Liver (tissue), 8 donors: ENCODE measurements at regions not wholly inside any gene's neighbourhood (a gene's known extent, or its start where the extent isn't known, plus 50 kb on each side); places are given as distances from the start of the nearest gene placed in this dataset.

Experiments
- DNase-seq: peaks from one replicate; pipeline ENCODE4 v3.0.0-alpha.2; 2017; ENCODE audit warnings: low spot score
- H3K27ac ChIP-seq, 2 donors: one replicate each; pipeline ENCODE4 v1.7.0; 2013; ENCODE audit warnings: inconsistent platforms in 2 of 2, low read length in 2 of 2, control low read depth in 1 of 2, low read depth in 1 of 2, mild to moderate bottlenecking in 1 of 2
- H3K27me3 ChIP-seq, 4 donors: one replicate each; pipeline versions ENCODE4 v1.6.1 to v1.7.0; 2013; ENCODE audit warnings: low read length in 3 of 4, inconsistent platforms in 1 of 4, mild to moderate bottlenecking in 1 of 4, moderate library complexity in 1 of 4; ENCODE audit not compliant: control insufficient read depth in 4 of 4, insufficient read depth in 4 of 4
- H3K36me3 ChIP-seq, 4 donors: one replicate each; pipeline versions ENCODE4 v1.6.1 to v1.7.0; 2013; ENCODE audit warnings: low read length in 3 of 4, mild to moderate bottlenecking in 3 of 4, low read depth in 1 of 4, moderate library complexity in 1 of 4; ENCODE audit not compliant: control insufficient read depth in 4 of 4, insufficient read depth in 3 of 4
- H3K4me1 ChIP-seq, 4 donors: one replicate each; pipeline versions ENCODE4 v1.6.1 to v1.7.0; 2013; ENCODE audit warnings: low read length in 3 of 4, mild to moderate bottlenecking in 3 of 4, moderate library complexity in 1 of 4; ENCODE audit not compliant: control insufficient read depth in 4 of 4, insufficient read depth in 4 of 4
- H3K4me3 ChIP-seq, 3 donors: one replicate each; pipeline versions ENCODE4 v1.6.1 to v1.7.0; 2013; ENCODE audit warnings: low read length in 3 of 3, control low read depth in 1 of 3, low read depth in 1 of 3, mild to moderate bottlenecking in 1 of 3
- H3K9ac ChIP-seq, 2 donors: one replicate each; pipeline ENCODE4 v1.7.0; 2013; ENCODE audit warnings: low read length in 2 of 2, mild to moderate bottlenecking in 2 of 2, moderate library complexity in 2 of 2, control low read depth in 1 of 2, low read depth in 1 of 2
- H3K9me3 ChIP-seq, 4 donors: one replicate each; pipeline versions ENCODE4 v1.6.1 to v1.7.0; 2013; ENCODE audit warnings: low read length in 3 of 4; ENCODE audit not compliant: control insufficient read depth in 4 of 4
- EGR1 ChIP-seq, 2 donors: IDR thresholded peaks; 2 replicates each; pipeline ENCODE4 v1.6.1; 2016 to 2018; ENCODE audit warnings: antibody characterized with exemption in 2 of 2, low read depth in 2 of 2
- FOXA1 ChIP-seq: IDR thresholded peaks from 2 replicates; pipeline ENCODE4 v1.6.1; 2016; ENCODE audit warnings: antibody characterized with exemption
- FOXA2 ChIP-seq: IDR thresholded peaks from 2 replicates; pipeline ENCODE4 v1.6.1; 2016; ENCODE audit warnings: antibody characterized with exemption
- GABPA ChIP-seq, 2 donors: IDR thresholded peaks in 1 of 2; conservative IDR thresholded peaks in 1 of 2; 2 replicates each; pipeline ENCODE4 v1.6.1; 2016; ENCODE audit warnings: antibody characterized with exemption in 2 of 2, mild to moderate bottlenecking in 1 of 2, moderate library complexity in 1 of 2
- HNF4A ChIP-seq, 2 donors: conservative IDR thresholded peaks; 2 replicates each; pipeline ENCODE4 v1.6.1; 2016; ENCODE audit warnings: antibody characterized with exemption in 2 of 2, mild to moderate bottlenecking in 2 of 2
- HNF4G ChIP-seq: IDR thresholded peaks from 2 replicates; pipeline ENCODE4 v1.6.1; 2016; ENCODE audit warnings: antibody characterized with exemption
- JUND ChIP-seq, 2 donors: IDR thresholded peaks; 2 replicates each; pipeline ENCODE4 v1.6.1; 2016; ENCODE audit warnings: antibody characterized with exemption in 2 of 2
- NR2F2 ChIP-seq: IDR thresholded peaks from 2 replicates; pipeline ENCODE4 v1.6.1; 2016; ENCODE audit warnings: antibody characterized with exemption
- RAD21 ChIP-seq, 2 donors: IDR thresholded peaks; 2 replicates each; pipeline ENCODE4 v1.6.1; 2016; ENCODE audit warnings: antibody characterized with exemption in 2 of 2, mild to moderate bottlenecking in 2 of 2
- RXRA ChIP-seq, 2 donors: IDR thresholded peaks; 2 replicates each; pipeline ENCODE4 v1.6.1; 2017 to 2018; ENCODE audit warnings: antibody characterized with exemption in 2 of 2, mild to moderate bottlenecking in 1 of 2
- SP1 ChIP-seq: IDR thresholded peaks from 2 replicates; pipeline ENCODE4 v1.6.1; 2018; ENCODE audit warnings: antibody characterized with exemption, mild to moderate bottlenecking
- TAF1 ChIP-seq: conservative IDR thresholded peaks from 2 replicates; pipeline ENCODE4 v1.6.1; 2016; ENCODE audit warnings: antibody characterized with exemption, mild to moderate bottlenecking
- YY1 ChIP-seq: IDR thresholded peaks from 2 replicates; pipeline ENCODE4 v1.6.1; 2016; ENCODE audit warnings: antibody characterized with exemption, mild to moderate bottlenecking
- WGBS: extraction: QIAGEN DNeasy Blood & Tissue Kit; methylation state at CpG from one replicate; pipeline ENCODE4 v1.1.7; 2013; 5-methylcytosine and 5-hydroxymethylcytosine counted together
- TF ChIP-seq, protein P1 (sequence below): fragments of 150-350 bp; IDR thresholded peaks from 2 replicates; pipeline ENCODE4 v1.5.1; 2017; ENCODE audit warnings: improper control_type of control experiment, low read depth, low read length; ENCODE audit not compliant: missing input control
- TF ChIP-seq, protein P2 (sequence below): IDR thresholded peaks from 2 replicates; pipeline ENCODE4 v1.6.1; 2016; ENCODE audit warnings: antibody characterized with exemption
- TF ChIP-seq, protein P3 (sequence below): IDR thresholded peaks from 2 replicates; pipeline ENCODE4 v1.6.1; 2016; ENCODE audit warnings: antibody characterized with exemption
- TF ChIP-seq, protein P4 (sequence below): IDR thresholded peaks from 2 replicates; pipeline ENCODE4 v1.6.1; 2016; ENCODE audit warnings: antibody characterized with exemption, mild to moderate bottlenecking
- TF ChIP-seq, protein P5 (sequence below): IDR thresholded peaks from 2 replicates; pipeline ENCODE4 v1.6.1; 2016; ENCODE audit warnings: antibody characterized with exemption
- donor health status: healthy.
- donor health status: healthy.
- donor health status: healthy.
- donor health status: healthy.
- donor health status: healthy.

DNA sequence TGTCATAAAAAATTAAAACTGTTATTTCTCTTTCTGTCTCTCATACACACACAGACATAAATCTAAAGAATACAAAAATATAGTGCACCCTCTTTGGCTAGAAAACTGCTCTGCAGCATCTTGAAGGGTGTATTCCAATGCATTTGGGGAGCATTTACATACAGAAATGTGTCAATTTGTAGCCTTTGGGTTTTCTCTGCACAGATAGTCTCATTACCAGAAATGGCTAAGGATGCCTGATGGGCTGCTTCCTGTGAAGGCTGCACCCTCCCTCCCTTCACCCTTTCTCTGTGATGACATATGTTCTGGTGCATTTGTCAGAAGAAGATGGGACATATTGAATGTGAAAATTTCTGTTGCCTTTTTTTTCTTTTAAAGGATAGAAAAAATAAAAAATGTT, 1239.3 kb downstream of the CDH11 start:
- no peaks in the 10 kb centered on the region for H3K36me3 ChIP-seq
- no peak for TF ChIP-seq GABPA (IDR thresholded peaks at IDR 0.05 in 1 of 2, conservative IDR thresholded peaks at IDR 0.05 in 1 of 2)
- TF ChIP-seq NR2F2: no peak
- TF ChIP-seq, protein P1, sequence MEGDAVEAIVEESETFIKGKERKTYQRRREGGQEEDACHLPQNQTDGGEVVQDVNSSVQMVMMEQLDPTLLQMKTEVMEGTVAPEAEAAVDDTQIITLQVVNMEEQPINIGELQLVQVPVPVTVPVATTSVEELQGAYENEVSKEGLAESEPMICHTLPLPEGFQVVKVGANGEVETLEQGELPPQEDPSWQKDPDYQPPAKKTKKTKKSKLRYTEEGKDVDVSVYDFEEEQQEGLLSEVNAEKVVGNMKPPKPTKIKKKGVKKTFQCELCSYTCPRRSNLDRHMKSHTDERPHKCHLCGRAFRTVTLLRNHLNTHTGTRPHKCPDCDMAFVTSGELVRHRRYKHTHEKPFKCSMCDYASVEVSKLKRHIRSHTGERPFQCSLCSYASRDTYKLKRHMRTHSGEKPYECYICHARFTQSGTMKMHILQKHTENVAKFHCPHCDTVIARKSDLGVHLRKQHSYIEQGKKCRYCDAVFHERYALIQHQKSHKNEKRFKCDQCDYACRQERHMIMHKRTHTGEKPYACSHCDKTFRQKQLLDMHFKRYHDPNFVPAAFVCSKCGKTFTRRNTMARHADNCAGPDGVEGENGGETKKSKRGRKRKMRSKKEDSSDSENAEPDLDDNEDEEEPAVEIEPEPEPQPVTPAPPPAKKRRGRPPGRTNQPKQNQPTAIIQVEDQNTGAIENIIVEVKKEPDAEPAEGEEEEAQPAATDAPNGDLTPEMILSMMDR: no peak
- TF ChIP-seq, protein P2, sequence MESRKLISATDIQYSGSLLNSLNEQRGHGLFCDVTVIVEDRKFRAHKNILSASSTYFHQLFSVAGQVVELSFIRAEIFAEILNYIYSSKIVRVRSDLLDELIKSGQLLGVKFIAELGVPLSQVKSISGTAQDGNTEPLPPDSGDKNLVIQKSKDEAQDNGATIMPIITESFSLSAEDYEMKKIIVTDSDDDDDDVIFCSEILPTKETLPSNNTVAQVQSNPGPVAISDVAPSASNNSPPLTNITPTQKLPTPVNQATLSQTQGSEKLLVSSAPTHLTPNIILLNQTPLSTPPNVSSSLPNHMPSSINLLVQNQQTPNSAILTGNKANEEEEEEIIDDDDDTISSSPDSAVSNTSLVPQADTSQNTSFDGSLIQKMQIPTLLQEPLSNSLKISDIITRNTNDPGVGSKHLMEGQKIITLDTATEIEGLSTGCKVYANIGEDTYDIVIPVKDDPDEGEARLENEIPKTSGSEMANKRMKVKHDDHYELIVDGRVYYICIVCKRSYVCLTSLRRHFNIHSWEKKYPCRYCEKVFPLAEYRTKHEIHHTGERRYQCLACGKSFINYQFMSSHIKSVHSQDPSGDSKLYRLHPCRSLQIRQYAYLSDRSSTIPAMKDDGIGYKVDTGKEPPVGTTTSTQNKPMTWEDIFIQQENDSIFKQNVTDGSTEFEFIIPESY: no peak
- no peak for TF ChIP-seq YY1
- TF ChIP-seq, protein P3, sequence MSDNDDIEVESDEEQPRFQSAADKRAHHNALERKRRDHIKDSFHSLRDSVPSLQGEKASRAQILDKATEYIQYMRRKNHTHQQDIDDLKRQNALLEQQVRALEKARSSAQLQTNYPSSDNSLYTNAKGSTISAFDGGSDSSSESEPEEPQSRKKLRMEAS: no peak
- TF ChIP-seq HNF4G: no peak
- TF ChIP-seq FOXA2: no peak
- TF ChIP-seq RXRA (IDR thresholded peaks at IDR 0.05): no peak
- TF ChIP-seq HNF4A (conservative IDR thresholded peaks at IDR 0.05): no peak
- TF ChIP-seq FOXA1: no peak
- no peak for TF ChIP-seq RAD21 (IDR thresholded peaks at IDR 0.05)
- no peak for TF ChIP-seq SP1
- TF ChIP-seq, protein P4, sequence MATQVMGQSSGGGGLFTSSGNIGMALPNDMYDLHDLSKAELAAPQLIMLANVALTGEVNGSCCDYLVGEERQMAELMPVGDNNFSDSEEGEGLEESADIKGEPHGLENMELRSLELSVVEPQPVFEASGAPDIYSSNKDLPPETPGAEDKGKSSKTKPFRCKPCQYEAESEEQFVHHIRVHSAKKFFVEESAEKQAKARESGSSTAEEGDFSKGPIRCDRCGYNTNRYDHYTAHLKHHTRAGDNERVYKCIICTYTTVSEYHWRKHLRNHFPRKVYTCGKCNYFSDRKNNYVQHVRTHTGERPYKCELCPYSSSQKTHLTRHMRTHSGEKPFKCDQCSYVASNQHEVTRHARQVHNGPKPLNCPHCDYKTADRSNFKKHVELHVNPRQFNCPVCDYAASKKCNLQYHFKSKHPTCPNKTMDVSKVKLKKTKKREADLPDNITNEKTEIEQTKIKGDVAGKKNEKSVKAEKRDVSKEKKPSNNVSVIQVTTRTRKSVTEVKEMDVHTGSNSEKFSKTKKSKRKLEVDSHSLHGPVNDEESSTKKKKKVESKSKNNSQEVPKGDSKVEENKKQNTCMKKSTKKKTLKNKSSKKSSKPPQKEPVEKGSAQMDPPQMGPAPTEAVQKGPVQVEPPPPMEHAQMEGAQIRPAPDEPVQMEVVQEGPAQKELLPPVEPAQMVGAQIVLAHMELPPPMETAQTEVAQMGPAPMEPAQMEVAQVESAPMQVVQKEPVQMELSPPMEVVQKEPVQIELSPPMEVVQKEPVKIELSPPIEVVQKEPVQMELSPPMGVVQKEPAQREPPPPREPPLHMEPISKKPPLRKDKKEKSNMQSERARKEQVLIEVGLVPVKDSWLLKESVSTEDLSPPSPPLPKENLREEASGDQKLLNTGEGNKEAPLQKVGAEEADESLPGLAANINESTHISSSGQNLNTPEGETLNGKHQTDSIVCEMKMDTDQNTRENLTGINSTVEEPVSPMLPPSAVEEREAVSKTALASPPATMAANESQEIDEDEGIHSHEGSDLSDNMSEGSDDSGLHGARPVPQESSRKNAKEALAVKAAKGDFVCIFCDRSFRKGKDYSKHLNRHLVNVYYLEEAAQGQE: no peak
- TF ChIP-seq TAF1: no peak
- TF ChIP-seq, protein P5, sequence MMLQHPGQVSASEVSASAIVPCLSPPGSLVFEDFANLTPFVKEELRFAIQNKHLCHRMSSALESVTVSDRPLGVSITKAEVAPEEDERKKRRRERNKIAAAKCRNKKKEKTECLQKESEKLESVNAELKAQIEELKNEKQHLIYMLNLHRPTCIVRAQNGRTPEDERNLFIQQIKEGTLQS: no peak
- no peak for TF ChIP-seq EGR1 (IDR thresholded peaks at IDR 0.05; ENCODE audit: low read depth in 2 of 2)
- no peak for TF ChIP-seq JUND (IDR thresholded peaks at IDR 0.05)

DNA sequence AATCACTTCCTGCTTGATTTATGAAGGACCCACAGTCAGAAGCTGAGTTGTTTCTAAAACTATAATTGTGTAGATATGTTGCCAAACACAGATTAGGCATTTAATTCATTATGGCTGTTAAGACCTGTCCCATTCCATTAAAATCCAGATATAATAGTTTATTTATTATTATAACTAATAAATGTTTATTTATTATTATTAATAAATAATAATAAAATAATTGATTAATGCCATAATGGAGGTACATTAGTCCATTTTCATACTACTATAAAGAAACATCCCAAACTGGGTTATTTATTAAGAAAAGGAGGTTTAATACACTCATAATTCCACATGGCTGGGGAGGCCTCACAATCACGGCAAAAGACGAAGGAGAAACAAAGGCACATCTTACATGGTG, 1240.9 kb downstream of the CDH11 start:
- no peak overlapping the region for H3K27ac ChIP-seq
- no peak for DNase-seq
- no peak overlapping the region for H3K9ac ChIP-seq
- H3K9me3 ChIP-seq: no peaks in the 10 kb centered on the region
- 95% methylated on average over 2 of the region's 2 CpGs for WGBS
- no peaks in the 10 kb centered on the region for H3K27me3 ChIP-seq
- no peaks in the 10 kb centered on the region for H3K4me1 ChIP-seq
- no peak overlapping the region for H3K4me3 ChIP-seq
- no peaks in the 10 kb centered on the region for H3K36me3 ChIP-seq
- TF ChIP-seq, protein P4: no peak
- TF ChIP-seq, protein P2: no peak
- TF ChIP-seq SP1: no peak
- TF ChIP-seq NR2F2: no peak

More for the DNA sequence above, 1239.3 kb downstream of the CDH11 start:
- H3K9ac ChIP-seq: no peak overlapping the region
- no peak overlapping the region for H3K27ac ChIP-seq
- no peaks in the 10 kb centered on the region for H3K9me3 ChIP-seq
- no peaks in the 10 kb centered on the region for H3K27me3 ChIP-seq
- H3K4me3 ChIP-seq: no peak overlapping the region
- H3K4me1 ChIP-seq: no peaks in the 10 kb centered on the region
- DNase-seq: no peak
